GM12891 (cell line): ENCODE measurements at regions not wholly inside any gene's neighbourhood (a gene's known extent, or its start where the extent isn't known, plus 50 kb on each side); places are given as distances from the start of the nearest gene placed in this dataset.

Experiments
- PAX5 ChIP-seq: IDR thresholded peaks from 2 replicates; pipeline ENCODE4 v1.6.1; 2011; ENCODE audit warnings: low read length, moderate library complexity, mild to moderate bottlenecking; ENCODE audit not compliant: insufficient read depth, severe bottlenecking
- POLR2A ChIP-seq: IDR thresholded peaks from 2 replicates; pipeline ENCODE4 v1.6.1; 2011; ENCODE audit warnings: low read depth, low read length, control low read depth
- POLR2AphosphoS5 ChIP-seq: IDR thresholded peaks from 2 replicates; pipeline ENCODE4 v1.6.1; 2011; ENCODE audit warnings: low read depth, low read length, control low read depth
- POU2F2 ChIP-seq: IDR thresholded peaks from 2 replicates; pipeline ENCODE4 v1.6.1; 2011; ENCODE audit warnings: low read depth, mild to moderate bottlenecking, control low read depth, low read length, moderate library complexity
- SPI1 ChIP-seq: IDR thresholded peaks from 2 replicates; pipeline ENCODE4 v1.6.1; 2011; ENCODE audit warnings: low read depth, low read length, control low read depth
- TAF1 ChIP-seq: IDR thresholded peaks from 2 replicates; pipeline ENCODE4 v1.6.1; 2011; ENCODE audit warnings: low read depth, low read length, control low read depth

DNA sequence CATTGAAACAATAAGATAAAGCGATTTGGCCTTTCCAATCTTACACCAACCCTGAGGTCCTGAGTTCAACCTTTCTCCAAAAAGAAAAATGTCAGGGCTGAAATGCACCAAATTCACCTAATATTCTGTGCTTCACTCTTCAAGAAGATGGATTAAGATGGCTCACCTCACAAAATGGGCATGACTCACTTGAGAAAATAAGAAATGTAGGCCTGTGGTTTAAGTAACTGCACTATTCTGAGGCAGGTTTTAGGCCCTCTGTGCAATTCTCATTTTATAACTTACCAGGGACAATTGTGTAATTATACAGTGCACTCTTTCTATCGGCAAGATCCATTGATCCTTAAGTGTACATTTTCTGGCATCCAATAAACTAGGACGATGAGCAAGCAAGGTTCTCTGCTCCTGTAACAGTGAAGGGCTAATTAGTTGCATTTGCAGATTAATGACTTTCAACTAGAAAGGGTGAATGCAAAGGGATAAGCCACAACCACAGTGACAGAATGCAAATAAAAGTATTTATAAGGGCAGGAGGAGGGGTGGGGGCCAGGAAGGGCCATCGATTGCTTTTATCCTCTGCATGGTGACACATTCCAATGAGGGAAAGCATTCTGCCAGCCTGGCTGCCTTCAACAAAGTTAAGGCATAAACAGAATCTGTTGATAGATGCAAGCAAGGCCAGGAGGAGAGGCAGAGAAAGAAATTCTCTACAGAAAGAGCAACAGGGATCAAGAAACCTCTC lies 214.5 kb downstream of the CAAP1 start:
- TF ChIP-seq POLR2A (no peak), POLR2AphosphoS5 (no peak), SPI1 (no peak), TAF1 (no peak), POU2F2 (no peak), PAX5 (no peak)
